Right atrium auricular region (tissue), 2 donors: ENCODE measurements at regions not wholly inside any gene's neighbourhood (a gene's known extent, or its start where the extent isn't known, plus 50 kb on each side); places are given as distances from the start of the nearest gene placed in this dataset.
"Not testable (repeated sequence)": the region's sequence is repeated elsewhere in the genome, so short reads cannot be mapped to it uniquely, and the experiment has no call there.

Experiments used
- DNase-seq: peaks from one replicate; pipeline ENCODE4 v3.0.0-alpha.2; 2019; ENCODE audit warnings: low spot score
- H3K27ac ChIP-seq, 2 donors: fragments of 200-600 bp; sonication (generic); 1 replicate in 1 of 2; 2 replicates in 1 of 2; pipeline ENCODE4 v1.5.1; 2016 to 2019
- H3K27me3 ChIP-seq, 2 donors: fragments of 200-600 bp; sonication (generic); one replicate each; pipeline versions ENCODE4 v1.5.1 to v1.6.0; 2017 to 2019
- H3K36me3 ChIP-seq: fragments of 200-600 bp; sonication (generic); one replicate; pipeline ENCODE4 v1.5.1; 2016
- H3K4me1 ChIP-seq, 2 donors: fragments of 200-600 bp; sonication (generic); one replicate each; pipeline versions ENCODE4 v1.5.1 to v1.6.0; 2017 to 2019
- H3K4me3 ChIP-seq, 2 donors: fragments of 200-600 bp; sonication (generic); 1 replicate in 1 of 2; 2 replicates in 1 of 2; pipeline ENCODE4 v1.5.1; 2017 to 2019; ENCODE audit warnings: mild to moderate bottlenecking in 1 of 2, moderate library complexity in 1 of 2
- H3K9me3 ChIP-seq, 2 donors: fragments of 200-600 bp; sonication (generic); one replicate each; pipeline ENCODE4 v1.5.1; 2019
- TF ChIP-seq, protein P1 (sequence below), 2 donors: fragments of 200-600 bp; sonication (generic); IDR thresholded peaks; one replicate each; pipeline ENCODE4 v1.5.1; 2019; ENCODE audit warnings: antibody characterized with exemption in 2 of 2

DNA sequence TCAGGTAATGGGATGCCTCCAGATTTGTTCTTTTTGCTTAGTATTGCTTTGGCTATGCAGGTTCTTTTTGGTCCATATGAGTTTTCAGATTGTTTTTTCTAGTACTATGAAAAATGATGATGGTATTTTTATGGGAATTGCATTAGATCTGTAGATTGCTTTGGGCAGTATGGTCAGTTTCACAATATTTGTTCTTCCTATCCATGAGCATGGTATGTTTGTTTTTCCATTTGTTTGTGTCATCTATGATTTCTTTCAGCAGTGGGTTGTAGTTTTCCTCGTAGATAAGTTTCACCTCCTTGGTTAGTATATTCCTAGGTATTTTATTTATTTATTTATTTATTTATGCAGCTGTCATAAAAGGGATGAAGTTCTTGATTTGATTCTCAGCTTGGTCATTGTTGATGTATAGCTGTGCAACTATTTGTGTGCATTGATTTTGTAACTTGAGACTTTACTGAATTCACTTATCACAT lies 103.9 kb upstream of the DNAH14 start:
- H3K4me1 ChIP-seq, result no peaks in the 10 kb centered on the region
- H3K27me3 ChIP-seq, result no peaks in the 10 kb centered on the region
- H3K27ac ChIP-seq, result no peak overlapping the region
- H3K4me3 ChIP-seq, result no peak overlapping the region
- no peak for DNase-seq
- H3K36me3 ChIP-seq, result no peaks in the 10 kb centered on the region
- TF ChIP-seq, protein P1, sequence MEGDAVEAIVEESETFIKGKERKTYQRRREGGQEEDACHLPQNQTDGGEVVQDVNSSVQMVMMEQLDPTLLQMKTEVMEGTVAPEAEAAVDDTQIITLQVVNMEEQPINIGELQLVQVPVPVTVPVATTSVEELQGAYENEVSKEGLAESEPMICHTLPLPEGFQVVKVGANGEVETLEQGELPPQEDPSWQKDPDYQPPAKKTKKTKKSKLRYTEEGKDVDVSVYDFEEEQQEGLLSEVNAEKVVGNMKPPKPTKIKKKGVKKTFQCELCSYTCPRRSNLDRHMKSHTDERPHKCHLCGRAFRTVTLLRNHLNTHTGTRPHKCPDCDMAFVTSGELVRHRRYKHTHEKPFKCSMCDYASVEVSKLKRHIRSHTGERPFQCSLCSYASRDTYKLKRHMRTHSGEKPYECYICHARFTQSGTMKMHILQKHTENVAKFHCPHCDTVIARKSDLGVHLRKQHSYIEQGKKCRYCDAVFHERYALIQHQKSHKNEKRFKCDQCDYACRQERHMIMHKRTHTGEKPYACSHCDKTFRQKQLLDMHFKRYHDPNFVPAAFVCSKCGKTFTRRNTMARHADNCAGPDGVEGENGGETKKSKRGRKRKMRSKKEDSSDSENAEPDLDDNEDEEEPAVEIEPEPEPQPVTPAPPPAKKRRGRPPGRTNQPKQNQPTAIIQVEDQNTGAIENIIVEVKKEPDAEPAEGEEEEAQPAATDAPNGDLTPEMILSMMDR (IDR thresholded peaks at IDR 0.05), result no peak
- H3K9me3 ChIP-seq, result peaks cover 0 to 17% of the 10 kb centered on the region in 2 donors

DNA sequence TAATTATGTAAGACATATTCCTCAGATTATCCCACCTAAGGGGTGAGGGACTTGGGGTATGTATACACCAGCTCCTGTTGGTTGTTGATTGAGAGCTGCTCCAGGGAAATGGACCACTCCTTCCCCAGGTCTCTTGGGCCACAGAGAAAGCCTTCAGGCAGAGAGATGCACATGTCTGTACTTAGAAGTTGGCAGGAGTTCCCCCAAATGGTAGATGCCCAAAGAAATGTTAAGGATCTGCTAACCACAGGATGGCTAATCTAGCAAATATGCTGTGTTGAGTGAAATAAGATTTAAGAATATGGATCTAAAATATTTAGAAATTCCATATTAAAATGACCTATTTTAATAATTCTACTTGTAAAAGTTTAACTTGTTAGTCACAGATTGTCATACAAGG lies 100.8 kb upstream of the DNAH14 start:
- Histone ChIP-seq H3K4me1 (no peaks in the 10 kb centered on the region), H3K36me3 (no peaks in the 10 kb centered on the region), H3K4me3 (no peak overlapping the region), H3K27ac (no peak overlapping the region), H3K27me3 (no peaks in the 10 kb centered on the region), H3K9me3 (peaks cover 0 to 20% of the 10 kb centered on the region in 2 donors)
- TF ChIP-seq, protein P1 (IDR thresholded peaks at IDR 0.05), result no peak
- DNase-seq, result no peak

DNA sequence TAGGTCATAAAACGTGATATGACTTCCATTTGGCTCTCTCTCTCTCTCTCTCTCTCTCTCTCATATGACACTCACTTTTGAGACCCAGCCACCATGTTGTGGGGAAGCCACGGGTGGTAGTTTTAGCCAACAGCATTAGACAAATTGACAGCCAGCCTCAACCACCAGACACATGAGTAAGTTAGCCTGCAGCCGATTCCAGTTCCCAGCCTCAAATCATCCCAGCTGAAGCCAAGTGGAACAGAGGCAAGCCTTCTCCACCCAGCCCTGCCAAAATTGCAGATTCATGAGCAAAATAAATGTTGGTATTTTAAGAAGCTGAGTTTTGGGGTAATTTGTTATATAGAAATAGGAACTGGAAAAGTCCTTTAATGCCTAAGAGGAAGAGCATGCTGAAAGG lies 98.0 kb upstream of the DNAH14 start:
- H3K4me1 ChIP-seq, result no peaks in the 10 kb centered on the region
- TF ChIP-seq, protein P1 (IDR thresholded peaks at IDR 0.05), result no peak
- no peak overlapping the region for H3K4me3 ChIP-seq
- DNase-seq, result no peak
- no peaks in the 10 kb centered on the region for H3K36me3 ChIP-seq
- H3K27me3 ChIP-seq, result no peaks in the 10 kb centered on the region
- no peak overlapping the region for H3K27ac ChIP-seq
- peaks cover 0 to 21% of the 10 kb centered on the region in 2 donors for H3K9me3 ChIP-seq

DNA sequence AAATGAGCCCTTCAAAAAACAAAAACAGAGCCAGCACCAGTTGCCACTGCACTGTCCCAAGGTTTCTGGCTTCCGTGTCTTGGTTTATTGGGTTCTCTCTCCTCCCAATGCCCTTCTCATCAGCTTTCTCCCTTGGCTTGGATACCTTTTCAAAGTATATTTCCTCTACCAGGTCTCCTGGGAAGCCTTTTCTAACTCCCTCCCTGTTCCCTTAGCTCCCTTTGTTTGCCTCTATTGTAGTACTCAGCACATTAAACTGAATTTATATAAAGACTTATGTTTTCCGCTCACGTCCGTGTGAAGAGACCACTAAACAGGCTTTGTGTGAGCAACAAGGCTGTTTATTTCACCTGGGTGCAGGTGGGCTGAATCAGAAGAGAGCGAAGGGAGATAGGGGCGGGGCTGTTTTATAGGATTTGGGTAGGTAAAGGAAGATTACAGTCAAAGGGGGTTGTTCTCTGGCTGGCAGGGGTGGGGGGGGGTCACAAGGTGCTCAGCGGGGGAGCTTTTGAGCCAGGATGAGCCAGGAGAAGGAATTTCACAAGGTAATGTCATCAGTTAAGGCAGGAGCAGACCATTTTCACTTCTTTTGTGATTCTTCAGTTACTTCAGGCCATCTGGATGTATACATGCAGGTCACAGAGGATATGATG lies 89.7 kb upstream of the DNAH14 start:
- H3K27ac ChIP-seq, H3K9me3 ChIP-seq, H3K27me3 ChIP-seq, DNase-seq, H3K36me3 ChIP-seq, H3K4me3 ChIP-seq, H3K4me1 ChIP-seq: not testable (repeated sequence)

DNA sequence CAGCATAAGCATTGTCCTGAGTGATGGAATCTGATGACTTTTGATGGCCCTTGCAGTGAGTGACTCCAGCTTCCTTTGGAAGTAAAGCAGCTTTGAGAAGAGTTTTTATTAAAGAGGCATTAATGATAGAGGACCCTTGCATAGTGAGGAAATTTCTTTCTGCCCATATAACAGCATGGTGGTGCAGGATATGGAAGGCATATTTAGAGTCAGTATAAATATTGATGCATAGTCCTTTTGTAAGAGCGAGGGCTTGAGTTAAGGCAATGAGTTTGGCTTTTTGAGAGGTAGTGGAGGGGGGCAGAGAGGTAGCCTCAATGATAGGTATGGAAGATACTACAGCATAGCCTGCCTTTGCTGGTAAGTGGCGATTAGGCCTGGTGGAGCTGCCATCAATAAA lies 87.7 kb upstream of the DNAH14 start:
- DNase-seq, H3K9me3 ChIP-seq, H3K4me1 ChIP-seq, H3K36me3 ChIP-seq, H3K4me3 ChIP-seq, H3K27me3 ChIP-seq, H3K27ac ChIP-seq: not testable (repeated sequence)

DNA sequence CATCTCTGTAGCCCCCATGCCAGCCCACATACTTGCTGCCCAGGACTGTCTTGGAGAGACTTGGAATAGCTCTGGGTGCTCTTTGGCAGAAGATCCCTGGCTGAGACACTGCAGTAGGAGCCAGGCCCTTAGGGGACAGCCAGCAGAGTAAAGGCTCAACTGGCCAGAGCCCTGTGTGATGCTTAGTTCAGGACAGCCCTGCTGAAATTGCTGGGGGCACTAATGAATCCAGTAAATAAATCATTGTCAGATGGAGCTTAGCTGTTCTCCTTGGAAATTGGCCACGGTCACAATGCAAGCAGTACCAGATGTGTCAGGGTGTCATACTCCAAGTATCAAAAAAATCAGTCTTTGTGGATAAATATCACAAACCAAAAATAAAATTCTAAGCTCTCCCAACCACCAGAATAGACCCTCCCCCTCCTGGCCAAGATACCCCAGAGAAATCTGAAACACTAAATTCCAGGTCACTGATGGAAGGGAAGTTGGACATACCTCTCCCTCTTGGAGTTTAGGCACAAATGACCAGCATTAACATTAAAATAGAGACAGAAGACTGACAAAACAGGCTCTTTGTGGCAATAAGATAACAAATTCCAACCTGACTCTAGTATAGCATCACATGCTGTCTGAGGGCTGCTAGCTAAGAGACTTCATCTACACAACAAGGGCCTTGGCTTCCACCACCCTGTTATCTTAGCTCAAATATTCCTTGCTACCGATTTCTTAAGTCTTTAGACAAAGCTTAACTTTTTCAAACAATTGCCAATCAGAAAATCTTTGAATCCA lies 83.2 kb upstream of the DNAH14 start:
- H3K9me3 ChIP-seq, result no peaks in the 10 kb centered on the region
- no peak for DNase-seq
- no peak overlapping the region for H3K4me3 ChIP-seq
- TF ChIP-seq, protein P1 (IDR thresholded peaks at IDR 0.05), result no peak
- no peak overlapping the region for H3K27ac ChIP-seq
- no peaks in the 10 kb centered on the region for H3K27me3 ChIP-seq
- H3K36me3 ChIP-seq, result no peaks in the 10 kb centered on the region
- no peaks in the 10 kb centered on the region for H3K4me1 ChIP-seq
